ENCODE measurements at regions not wholly inside any gene's neighbourhood (a gene's known extent, or its start where the extent isn't known, plus 50 kb on each side); places are given as distances from the start of the nearest gene placed in this dataset.

DNA sequence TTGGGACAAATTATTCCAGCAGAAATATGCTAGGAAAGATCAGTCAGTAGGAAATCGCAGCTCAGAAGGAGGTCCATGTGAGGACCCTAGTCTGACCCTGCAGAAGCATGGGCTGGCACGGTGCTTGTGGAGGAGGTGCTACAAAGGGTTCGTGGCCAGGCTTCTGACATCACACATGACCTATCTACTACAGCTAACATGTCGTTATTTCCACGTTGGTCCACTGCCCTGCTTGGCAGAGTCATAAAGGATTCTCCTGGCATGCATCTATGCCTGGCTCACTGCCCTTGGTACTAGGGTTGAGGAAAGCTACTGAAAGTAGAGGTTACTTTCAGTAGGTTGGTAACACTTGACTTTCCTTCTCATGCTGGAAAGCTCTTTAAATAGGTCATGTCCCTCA is 118.1 kb upstream of the SHISA6 start:
- no peak for DNase-seq (ENCODE audit: low read depth)
- TF ChIP-seq, protein P1, sequence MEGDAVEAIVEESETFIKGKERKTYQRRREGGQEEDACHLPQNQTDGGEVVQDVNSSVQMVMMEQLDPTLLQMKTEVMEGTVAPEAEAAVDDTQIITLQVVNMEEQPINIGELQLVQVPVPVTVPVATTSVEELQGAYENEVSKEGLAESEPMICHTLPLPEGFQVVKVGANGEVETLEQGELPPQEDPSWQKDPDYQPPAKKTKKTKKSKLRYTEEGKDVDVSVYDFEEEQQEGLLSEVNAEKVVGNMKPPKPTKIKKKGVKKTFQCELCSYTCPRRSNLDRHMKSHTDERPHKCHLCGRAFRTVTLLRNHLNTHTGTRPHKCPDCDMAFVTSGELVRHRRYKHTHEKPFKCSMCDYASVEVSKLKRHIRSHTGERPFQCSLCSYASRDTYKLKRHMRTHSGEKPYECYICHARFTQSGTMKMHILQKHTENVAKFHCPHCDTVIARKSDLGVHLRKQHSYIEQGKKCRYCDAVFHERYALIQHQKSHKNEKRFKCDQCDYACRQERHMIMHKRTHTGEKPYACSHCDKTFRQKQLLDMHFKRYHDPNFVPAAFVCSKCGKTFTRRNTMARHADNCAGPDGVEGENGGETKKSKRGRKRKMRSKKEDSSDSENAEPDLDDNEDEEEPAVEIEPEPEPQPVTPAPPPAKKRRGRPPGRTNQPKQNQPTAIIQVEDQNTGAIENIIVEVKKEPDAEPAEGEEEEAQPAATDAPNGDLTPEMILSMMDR (conservative IDR thresholded peaks at IDR 0.05; ENCODE audit: low read depth, low read length), result no peak
- H3K4me3 ChIP-seq (ENCODE audit: low read depth, low read length), result no peak overlapping the region

GRCh38 chr17:11121341-11121985 is 119.5 kb upstream of the SHISA6 start:
- TF ChIP-seq, protein P1 (conservative IDR thresholded peaks at IDR 0.05; ENCODE audit: low read depth, low read length), result no peak
- no peak overlapping the region for H3K4me3 ChIP-seq (ENCODE audit: low read depth, low read length)
- no peak for DNase-seq (ENCODE audit: low read depth)

DNA sequence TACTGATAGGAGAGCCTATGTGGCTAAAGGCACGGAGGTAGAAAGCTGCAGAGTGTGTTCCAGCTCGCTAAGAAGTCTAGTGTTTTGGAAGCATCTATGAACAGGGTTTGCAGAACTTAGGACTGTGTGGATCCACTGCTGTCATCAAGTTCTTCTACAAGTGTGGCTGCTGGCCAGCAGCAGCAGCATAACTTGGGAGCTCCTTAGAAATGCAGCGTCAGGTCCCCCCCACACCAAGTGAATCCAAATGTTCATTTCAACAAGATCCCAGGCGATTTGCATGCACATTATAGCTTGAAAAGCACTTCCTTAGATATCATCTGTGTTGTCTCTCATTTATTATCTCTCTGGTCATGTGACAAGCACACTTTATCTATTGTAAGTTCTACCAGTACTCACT is 131.9 kb upstream of the SHISA6 start:
- DNase-seq (ENCODE audit: low read depth), result no peak
- TF ChIP-seq, protein P1 (conservative IDR thresholded peaks at IDR 0.05; ENCODE audit: low read depth, low read length), result no peak

DNA sequence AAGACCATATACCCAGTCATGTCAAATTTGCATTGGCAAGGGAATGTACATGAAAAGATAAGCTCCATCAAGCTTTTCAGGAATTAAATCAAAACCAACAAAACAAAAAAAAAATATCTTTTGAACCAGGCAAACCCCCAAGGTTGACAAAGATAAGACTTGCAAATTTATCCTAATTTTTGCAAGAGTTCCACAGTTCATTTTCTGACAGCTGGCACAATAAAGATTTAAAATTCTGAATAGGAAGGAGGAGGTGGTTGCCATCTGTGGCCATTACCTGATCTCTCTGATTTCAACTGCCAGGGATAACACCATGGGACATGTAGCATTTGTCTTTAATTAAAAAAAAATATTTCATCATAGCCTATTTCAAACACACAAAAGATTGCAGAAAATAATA is 135.9 kb upstream of the SHISA6 start:
- TF ChIP-seq, protein P1 (conservative IDR thresholded peaks at IDR 0.05; ENCODE audit: low read depth, low read length), result no peak
- no peak overlapping the region for H3K4me3 ChIP-seq (ENCODE audit: low read depth, low read length)
- no peak for DNase-seq (ENCODE audit: low read depth)

More for the DNA sequence above, 131.9 kb upstream of the SHISA6 start:
- H3K4me3 ChIP-seq (ENCODE audit: low read depth, low read length), result no peak overlapping the region

DNA sequence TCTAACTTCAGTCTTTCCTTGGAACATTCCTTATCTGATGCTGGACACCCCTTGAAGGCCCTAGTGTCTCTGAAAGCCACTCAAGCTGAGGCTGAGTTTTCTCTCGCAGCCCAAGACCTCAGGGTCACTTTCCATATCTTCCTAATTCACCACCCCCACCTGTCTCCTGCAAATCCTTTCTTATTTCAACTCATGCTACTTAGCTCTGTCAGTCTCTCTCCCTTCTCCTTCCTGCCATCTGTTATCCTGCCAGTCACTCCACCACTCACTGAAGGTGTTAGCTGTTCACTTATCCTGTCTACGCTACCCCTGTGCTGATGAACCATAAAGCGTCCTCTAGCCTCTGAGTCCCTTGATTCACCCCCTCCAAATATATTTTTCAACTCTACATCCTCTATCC is 143.9 kb upstream of the SHISA6 start:
- TF ChIP-seq, protein P1 (conservative IDR thresholded peaks at IDR 0.05; ENCODE audit: low read depth, low read length), result no peak
- DNase-seq (ENCODE audit: low read depth), result no peak
- no peak overlapping the region for H3K4me3 ChIP-seq (ENCODE audit: low read depth, low read length)

GRCh38 chr17:11094331-11094730 is 146.7 kb upstream of the SHISA6 start:
- TF ChIP-seq, protein P1 (conservative IDR thresholded peaks at IDR 0.05; ENCODE audit: low read depth, low read length), result no peak
- no peak for DNase-seq (ENCODE audit: low read depth)
- H3K4me3 ChIP-seq (ENCODE audit: low read depth, low read length), result no peak overlapping the region

GRCh38 chr17:11086646-11087340 is 154.2 kb upstream of the SHISA6 start:
- no peak overlapping the region for H3K4me3 ChIP-seq (ENCODE audit: low read depth, low read length)
- no peak for DNase-seq (ENCODE audit: low read depth)
- TF ChIP-seq, protein P1 (conservative IDR thresholded peaks at IDR 0.05; ENCODE audit: low read depth, low read length), result no peak

Data from choroid plexus epithelial cell (primary cell).